Right lobe of liver (tissue), 6 donors: ENCODE measurements at regions not wholly inside any gene's neighbourhood (a gene's known extent, or its start where the extent isn't known, plus 50 kb on each side); places are given as distances from the start of the nearest gene placed in this dataset.

Experiments used
- ATAC-seq, 4 donors: fragments of 200-7000 bp; cut with Tn5 transposase; one replicate each; pipeline ENCODE4 v1.9.1; 2020; ENCODE audit warnings: mild to moderate bottlenecking in 4 of 4, moderate library complexity in 4 of 4
- DNase-seq, 3 donors: peaks; one replicate each; pipeline ENCODE4 v3.0.0-alpha.2; 2020
- H3K27ac ChIP-seq, 3 donors: fragments of 200-600 bp; one replicate each; pipeline ENCODE4 v1.8.0; 2022
- H3K27me3 ChIP-seq, 2 donors: fragments of 200-600 bp; one replicate each; pipeline ENCODE4 v1.8.0; 2022
- H3K36me3 ChIP-seq, 4 donors: fragments of 200-600 bp; sonication (generic) in 1 of 4; one replicate each; pipeline versions ENCODE4 v1.5.1 to v1.8.0; 2017 to 2022; ENCODE audit warnings: control low read depth in 1 of 4
- H3K4me1 ChIP-seq, 4 donors: fragments of 200-600 bp; sonication (generic) in 1 of 4; one replicate each; pipeline versions ENCODE4 v1.5.1 to v1.8.0; 2017 to 2022; ENCODE audit warnings: control low read depth in 1 of 4
- H3K4me3 ChIP-seq, 3 donors: fragments of 200-600 bp; one replicate each; pipeline ENCODE4 v1.8.0; 2022
- H3K9me3 ChIP-seq, 4 donors: fragments of 200-600 bp; sonication (generic) in 1 of 4; one replicate each; pipeline versions ENCODE4 v1.5.1 to v1.8.0; 2017 to 2022; ENCODE audit warnings: control low read depth in 1 of 4
- POLR2A ChIP-seq: fragments of 450-650 bp; IDR thresholded peaks from one replicate; pipeline ENCODE4 v1.6.1; 2017; ENCODE audit warnings: antibody characterized with exemption, mild to moderate bottlenecking
- WGBS: methylation state at CpG from one replicate; pipeline ENCODE4 v1.1.6; 2018; ENCODE audit warnings: low coverage, low lambda C conversion rate; ENCODE audit not compliant: insufficient coverage; ENCODE audit errors: missing lambda C conversion rate; 5-methylcytosine and 5-hydroxymethylcytosine counted together
- intact Hi-C, 2 donors: fragments of 100-400 bp; cut with DNase I; formaldehyde crosslinking; loops; one replicate each; pipeline versions ENCODE4 v1.11.2 to v1.14.1; 2022
- TF ChIP-seq, protein P1 (sequence below), 4 donors: fragments of 200-600 bp in 3 of 4; fragments of 450-650 bp in 1 of 4; IDR thresholded peaks; one replicate each; pipeline versions ENCODE4 v1.5.1 to v1.8.0; 2016 to 2022; ENCODE audit warnings: antibody characterized with exemption in 4 of 4, mild to moderate bottlenecking in 2 of 4
- donor health status: DM: no; HTN: yes; CAD: no.
- donor health status: DM: no; HTN: no; CAD: no.
- donor health status: DM: no; HTN: no; CAD: no.
- donor health status: DM: no; HTN: yes; CAD: no.
- donor health status: DM: no; HTN: yes; CAD: no.

DNA sequence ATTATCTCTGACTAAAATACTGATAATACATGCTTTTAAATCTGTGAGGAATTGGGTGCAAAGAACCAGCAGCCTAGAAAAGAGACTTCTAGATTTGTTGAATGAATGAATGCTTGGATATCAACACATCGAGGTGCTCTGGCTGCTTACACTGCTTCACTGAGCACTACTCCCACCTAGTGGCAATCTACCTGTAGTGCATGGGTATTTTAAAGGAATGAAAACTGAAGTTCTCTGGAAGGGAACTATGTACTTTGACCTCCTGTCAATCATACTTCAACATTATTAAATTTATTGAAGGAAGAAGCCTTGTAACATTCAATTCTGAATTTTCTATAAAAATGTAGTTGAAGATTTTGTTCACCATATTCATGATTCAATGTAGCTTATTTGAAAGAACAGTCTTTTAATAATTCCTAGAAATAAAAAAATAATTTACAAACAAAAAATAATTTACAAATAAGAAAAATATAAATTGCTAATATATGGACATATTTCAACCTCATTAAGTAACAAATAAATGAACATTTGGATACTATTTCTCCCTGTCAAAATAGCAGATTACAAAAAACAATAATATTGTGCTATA, 111.2 kb upstream of the MMS22L start:
- Histone ChIP-seq H3K27ac (no peak overlapping the region), H3K36me3 (no peaks in the 10 kb centered on the region), H3K27me3 (no peaks in the 10 kb centered on the region), H3K9me3 (no peaks in the 10 kb centered on the region), H3K4me3 (no peak overlapping the region), H3K4me1 (no peaks in the 10 kb centered on the region)
- TF ChIP-seq, protein P1, sequence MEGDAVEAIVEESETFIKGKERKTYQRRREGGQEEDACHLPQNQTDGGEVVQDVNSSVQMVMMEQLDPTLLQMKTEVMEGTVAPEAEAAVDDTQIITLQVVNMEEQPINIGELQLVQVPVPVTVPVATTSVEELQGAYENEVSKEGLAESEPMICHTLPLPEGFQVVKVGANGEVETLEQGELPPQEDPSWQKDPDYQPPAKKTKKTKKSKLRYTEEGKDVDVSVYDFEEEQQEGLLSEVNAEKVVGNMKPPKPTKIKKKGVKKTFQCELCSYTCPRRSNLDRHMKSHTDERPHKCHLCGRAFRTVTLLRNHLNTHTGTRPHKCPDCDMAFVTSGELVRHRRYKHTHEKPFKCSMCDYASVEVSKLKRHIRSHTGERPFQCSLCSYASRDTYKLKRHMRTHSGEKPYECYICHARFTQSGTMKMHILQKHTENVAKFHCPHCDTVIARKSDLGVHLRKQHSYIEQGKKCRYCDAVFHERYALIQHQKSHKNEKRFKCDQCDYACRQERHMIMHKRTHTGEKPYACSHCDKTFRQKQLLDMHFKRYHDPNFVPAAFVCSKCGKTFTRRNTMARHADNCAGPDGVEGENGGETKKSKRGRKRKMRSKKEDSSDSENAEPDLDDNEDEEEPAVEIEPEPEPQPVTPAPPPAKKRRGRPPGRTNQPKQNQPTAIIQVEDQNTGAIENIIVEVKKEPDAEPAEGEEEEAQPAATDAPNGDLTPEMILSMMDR (IDR thresholded peaks at IDR 0.05): peak; percentile 90 to 96 (median 91)
- no peak for TF ChIP-seq POLR2A
- whole genome bisulfite sequencing: 0% methylated on average over 1 of the region's 1 CpG
- intact Hi-C loops: no loop called here
- peak in 1 of 3 donors; percentile 44 for DNase-seq
- ATAC-seq: peak; percentile 91 to 96 (median 94)

DNA sequence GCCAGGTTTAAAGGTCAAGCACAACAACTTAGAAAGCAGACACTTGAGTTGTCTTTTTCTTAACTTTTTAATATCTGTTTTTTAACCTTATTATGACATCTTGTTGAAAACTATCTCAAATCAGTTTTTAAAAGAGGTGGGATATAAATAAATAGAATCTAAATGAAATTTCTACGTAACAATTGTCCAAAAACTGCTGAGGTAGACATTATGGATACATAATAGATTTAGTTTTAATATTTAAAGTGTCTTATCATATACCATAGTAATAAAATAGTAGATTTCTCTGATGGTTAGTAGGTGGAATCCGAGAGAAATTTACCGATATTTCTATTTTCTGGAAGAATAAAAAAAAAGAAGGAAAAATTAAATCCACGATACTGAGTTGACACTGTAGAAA, 113.9 kb upstream of the MMS22L start:
- no peaks in the 10 kb centered on the region for H3K36me3 ChIP-seq
- no peaks in the 10 kb centered on the region for H3K9me3 ChIP-seq
- 83% methylated on average over 4 of the region's 4 CpGs for WGBS
- ATAC-seq: no peak
- intact Hi-C loops: no loop called here
- H3K27me3 ChIP-seq: no peaks in the 10 kb centered on the region
- no peak overlapping the region for H3K4me3 ChIP-seq
- DNase-seq: no peak
- H3K4me1 ChIP-seq: no peaks in the 10 kb centered on the region
- TF ChIP-seq, protein P1 (IDR thresholded peaks at IDR 0.05): no peak
- TF ChIP-seq POLR2A: no peak
- H3K27ac ChIP-seq: no peak overlapping the region

DNA sequence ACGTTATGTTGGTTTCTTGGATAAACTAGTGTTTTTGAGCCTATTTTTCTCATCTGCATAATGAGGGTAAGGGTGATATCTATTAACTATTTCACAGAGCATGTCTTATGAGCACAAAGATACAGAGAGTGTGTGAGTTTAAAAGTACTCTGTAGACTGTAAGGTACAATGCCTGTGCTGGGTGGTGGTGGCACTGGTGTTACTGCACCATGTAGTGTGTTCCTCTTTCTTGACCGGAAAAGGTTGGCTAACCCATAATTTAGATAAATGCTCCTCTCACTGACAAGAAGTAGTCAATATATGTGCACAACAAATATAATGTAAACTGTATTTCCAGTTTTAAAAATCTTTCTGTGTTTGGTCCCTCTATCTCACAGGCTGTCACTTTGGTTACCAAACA, 116.2 kb upstream of the MMS22L start:
- no peak overlapping the region for H3K4me3 ChIP-seq
- no peak for ATAC-seq
- H3K27ac ChIP-seq: no peak overlapping the region
- no peaks in the 10 kb centered on the region for H3K4me1 ChIP-seq
- 67% methylated on average over 2 of the region's 2 CpGs for WGBS
- no peaks in the 10 kb centered on the region for H3K27me3 ChIP-seq
- TF ChIP-seq POLR2A: no peak
- TF ChIP-seq, protein P1 (IDR thresholded peaks at IDR 0.05): no peak
- DNase-seq: no peak
- H3K36me3 ChIP-seq: no peaks in the 10 kb centered on the region
- intact Hi-C loops: no loop called here
- no peaks in the 10 kb centered on the region for H3K9me3 ChIP-seq

DNA sequence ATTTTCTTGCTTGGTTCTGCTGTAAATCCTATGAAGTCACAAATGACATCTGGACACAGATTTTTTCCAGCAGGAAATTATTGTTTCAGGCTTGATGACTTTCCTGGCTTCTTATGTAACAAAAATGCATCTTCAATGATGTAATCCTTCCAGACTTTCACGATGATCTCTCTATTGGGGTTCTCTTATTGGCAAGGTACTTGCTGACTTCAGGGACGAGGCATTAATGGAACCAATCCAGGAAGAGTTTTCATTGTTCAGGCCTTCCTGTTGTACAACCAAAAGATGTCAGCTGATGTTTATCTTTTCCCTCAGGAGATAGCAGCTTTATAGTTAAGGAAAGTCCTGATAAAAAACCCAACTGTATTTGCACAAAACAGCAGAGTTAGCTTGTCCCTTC, 118.5 kb upstream of the MMS22L start:
- H3K9me3 ChIP-seq: no peaks in the 10 kb centered on the region
- H3K36me3 ChIP-seq: no peaks in the 10 kb centered on the region
- H3K27me3 ChIP-seq: no peaks in the 10 kb centered on the region
- H3K4me3 ChIP-seq: no peak overlapping the region
- 11% methylated on average over 2 of the region's 2 CpGs for WGBS
- H3K27ac ChIP-seq: no peak overlapping the region
- ATAC-seq: no peak
- no peaks in the 10 kb centered on the region for H3K4me1 ChIP-seq
- intact Hi-C loops: no loop called here
- no peak for TF ChIP-seq POLR2A
- TF ChIP-seq, protein P1 (IDR thresholded peaks at IDR 0.05): no peak
- DNase-seq: no peak
